SK-N-SH treated with all-trans-retinoic acid at 6 μM for 48 hours (cell line): ENCODE measurements at regions not wholly inside any gene's neighbourhood (a gene's known extent, or its start where the extent isn't known, plus 50 kb on each side); places are given as distances from the start of the nearest gene placed in this dataset.

Experiments
- ATAC-seq: fragments of 200-7000 bp; cut with Tn5 transposase; 3 replicates; pipeline ENCODE4 v1.9.1; 2020; ENCODE audit warnings: mild to moderate bottlenecking, moderate library complexity
- ARNTL ChIP-seq: fragments of 450-650 bp; formaldehyde crosslinking; IDR thresholded peaks from 2 replicates; pipeline ENCODE4 v1.5.0; 2020; ENCODE audit warnings: low read depth, mild to moderate bottlenecking, moderate library complexity, borderline replicate concordance
- BACH2 ChIP-seq: fragments of 250-450 bp; sonication (Bioruptor Pico); IDR thresholded peaks from 2 replicates; pipeline ENCODE4 v1.9.0; 2021; ENCODE audit warnings: mild to moderate bottlenecking, borderline replicate concordance
- CREB5 ChIP-seq: fragments of 250-450 bp; sonication (Bioruptor Pico); IDR thresholded peaks from 2 replicates; pipeline ENCODE4 v1.5.1; 2020; ENCODE audit warnings: low read depth, mild to moderate bottlenecking, moderate library complexity
- CSDC2 ChIP-seq: fragments of 250-450 bp; sonication (Bioruptor Pico); IDR thresholded peaks from 2 replicates; pipeline ENCODE4 v1.5.0; 2020; ENCODE audit warnings: mild to moderate bottlenecking, moderate library complexity
- CSRNP3 ChIP-seq: fragments of 250-450 bp; sonication (Bioruptor Pico); IDR thresholded peaks from 2 replicates; pipeline ENCODE4 v1.5.1; 2021; ENCODE audit warnings: mild to moderate bottlenecking, moderate library complexity
- ESRRG ChIP-seq: fragments of 250-450 bp; sonication (Bioruptor Pico); IDR thresholded peaks from 2 replicates; pipeline ENCODE4 v1.6.1; 2021; ENCODE audit warnings: mild to moderate bottlenecking
- GLIS3 ChIP-seq: fragments of 250-450 bp; sonication (Bioruptor Pico); IDR thresholded peaks from 2 replicates; pipeline ENCODE4 v1.5.0; 2020; ENCODE audit warnings: mild to moderate bottlenecking, moderate library complexity
- ISL1 ChIP-seq: fragments of 250-450 bp; sonication (Bioruptor Pico); IDR thresholded peaks from 2 replicates; pipeline ENCODE4 v2.1.2; 2022; ENCODE audit warnings: mild to moderate bottlenecking, moderate library complexity
- OSR1 ChIP-seq: fragments of 250-450 bp; sonication (Bioruptor Pico); IDR thresholded peaks from 2 replicates; pipeline ENCODE4 v1.8.0; 2022; ENCODE audit warnings: moderate library complexity, mild to moderate bottlenecking, inconsistent platforms
- PATZ1 ChIP-seq: fragments of 250-450 bp; sonication (Bioruptor Pico); IDR thresholded peaks from 2 replicates; pipeline ENCODE4 v1.8.0; 2020; ENCODE audit warnings: mild to moderate bottlenecking, moderate library complexity, borderline replicate concordance
- POU6F1 ChIP-seq: fragments of 250-450 bp; sonication (Bioruptor Pico); IDR thresholded peaks from 2 replicates; pipeline ENCODE4 v1.8.0; 2021; ENCODE audit warnings: low read depth, mild to moderate bottlenecking, moderate library complexity, borderline replicate concordance
- PPARA ChIP-seq: fragments of 250-450 bp; sonication (Bioruptor Pico); IDR thresholded peaks from 2 replicates; pipeline ENCODE4 v1.5.0; 2020; ENCODE audit warnings: mild to moderate bottlenecking, borderline replicate concordance
- RARB ChIP-seq: fragments of 250-450 bp; sonication (Bioruptor Pico); IDR thresholded peaks from 2 replicates; pipeline ENCODE4 v1.8.0; 2021; ENCODE audit warnings: mild to moderate bottlenecking, moderate library complexity
- SNAI2 ChIP-seq: fragments of 250-450 bp; sonication (Bioruptor Pico); IDR thresholded peaks from 2 replicates; pipeline ENCODE4 v1.5.0; 2020; ENCODE audit warnings: mild to moderate bottlenecking, moderate library complexity
- TCF4 ChIP-seq: fragments of 250-450 bp; sonication (Bioruptor Pico); IDR thresholded peaks from 2 replicates; pipeline ENCODE4 v1.8.0; 2021; ENCODE audit warnings: mild to moderate bottlenecking, moderate library complexity, borderline replicate concordance
- TOX ChIP-seq: fragments of 250-450 bp; sonication (Bioruptor Pico); IDR thresholded peaks from 2 replicates; pipeline ENCODE4 v1.8.0; 2021; ENCODE audit warnings: mild to moderate bottlenecking, moderate library complexity, borderline replicate concordance
- ZC3H10 ChIP-seq: fragments of 250-450 bp; sonication (Bioruptor Pico); IDR thresholded peaks from 2 replicates; pipeline ENCODE4 v1.5.1; 2021; ENCODE audit warnings: mild to moderate bottlenecking, moderate library complexity
- ZFP3 ChIP-seq: fragments of 250-450 bp; sonication (Bioruptor Pico); IDR thresholded peaks from 2 replicates; pipeline ENCODE4 v1.5.0; 2020; ENCODE audit warnings: mild to moderate bottlenecking, moderate library complexity
- ZFP30 ChIP-seq: fragments of 450-650 bp; formaldehyde crosslinking; IDR thresholded peaks from 2 replicates; pipeline ENCODE4 v1.5.0; 2022; ENCODE audit warnings: mild to moderate bottlenecking, moderate library complexity
- ZNF565 ChIP-seq: fragments of 450-650 bp; formaldehyde crosslinking; conservative IDR thresholded peaks from 2 replicates; pipeline ENCODE4 v1.5.0; 2020; ENCODE audit warnings: low read depth, mild to moderate bottlenecking, moderate library complexity
- ZNF70 ChIP-seq: fragments of 450-650 bp; formaldehyde crosslinking; IDR thresholded peaks from 2 replicates; pipeline ENCODE4 v1.5.0; 2020; ENCODE audit warnings: mild to moderate bottlenecking, moderate library complexity

- no peak for TF ChIP-seq PATZ1 (CRISPR knock-in tag)
Measured at GRCh38 chr11:70512716-70513115, 114.4 kb downstream of the CTTN start (continued).

- TF ChIP-seq SNAI2 (CRISPR knock-in tag) (no peak), CSDC2 (no peak)
- ATAC-seq: no peak
Measured at GRCh38 chr11:70517203-70517602, 118.9 kb downstream of the CTTN start.

- no peak for ATAC-seq
- no peak for TF ChIP-seq TCF4 (CRISPR knock-in tag)
- no peak for TF ChIP-seq ISL1 (CRISPR knock-in tag)
- TF ChIP-seq GLIS3: no peak
- TF ChIP-seq ZC3H10 (CRISPR knock-in tag): no peak
- TF ChIP-seq RARB (CRISPR knock-in tag): no peak
- no peak for TF ChIP-seq POU6F1
- TF ChIP-seq ZFP3: no peak
- TF ChIP-seq SNAI2 (CRISPR knock-in tag): no peak
- no peak for TF ChIP-seq ZNF70 (CRISPR knock-in tag)
- no peak for TF ChIP-seq ARNTL (CRISPR knock-in tag)
- TF ChIP-seq ZFP30 (CRISPR knock-in tag): no peak
- no peak for TF ChIP-seq ZNF565
- TF ChIP-seq OSR1: no peak
- TF ChIP-seq BACH2 (CRISPR knock-in tag): no peak
- TF ChIP-seq CSRNP3 (CRISPR knock-in tag): no peak
- no peak for TF ChIP-seq CREB5 (CRISPR knock-in tag)
- no peak for TF ChIP-seq CSDC2
- no peak for TF ChIP-seq PPARA (CRISPR knock-in tag)
- TF ChIP-seq ESRRG: no peak
Measured at GRCh38 chr11:70517988-70518907, 119.9 kb downstream of the CTTN start.

- TF ChIP-seq PPARA (CRISPR knock-in tag) (no peak), ZC3H10 (CRISPR knock-in tag) (no peak), TCF4 (CRISPR knock-in tag) (no peak), ZFP3 (no peak)
- ATAC-seq: no peak
Measured at GRCh38 chr11:70519117-70519516, 120.8 kb downstream of the CTTN start.

GRCh38 chr11:70521475-70522308 is 123.4 kb downstream of the CTTN start:
- TF ChIP-seq PATZ1 (CRISPR knock-in tag): no peak
- TF ChIP-seq CSRNP3 (CRISPR knock-in tag): no peak
- no peak for TF ChIP-seq TOX (CRISPR knock-in tag)
- TF ChIP-seq POU6F1: no peak
- TF ChIP-seq ZFP3: no peak
- no peak for ATAC-seq
